IMR-90 (cell line): ENCODE measurements at regions not wholly inside any gene's neighbourhood (a gene's known extent, or its start where the extent isn't known, plus 50 kb on each side); places are given as distances from the start of the nearest gene placed in this dataset.

Experiments used
- ATAC-seq: fragments of 200-7000 bp; cut with Tn5 transposase; 2 replicates; pipeline ENCODE4 v1.9.1; 2020; ENCODE audit warnings: low read depth, mild to moderate bottlenecking, moderate library complexity
- BruUV-seq: library from RNA; stranded (reverse); fragments of 400-500 nt; replicated peaks from 2 replicates; lab custom pipeline; 2021; lab: Mats Ljungman, UMichigan
- CTCF ChIA-PET: fragments of 300-600 bp; formaldehyde crosslinking; extraction: SDS; loops from one replicate; lab custom pipeline; 2021; ENCODE audit warnings: antibody characterized with exemption; lab: Yijun Ruan, JAX
- POLR2A ChIA-PET: fragments of 300-600 bp; sonication (Branson Sonifier 250); formaldehyde crosslinking; loops from one replicate; lab custom pipeline; 2022; ENCODE audit warnings: antibody characterized with exemption; ENCODE audit not compliant: unreplicated experiment; lab: Charles Lee
- DNase-seq: peaks from one replicate; pipeline ENCODE4 v3.0.0; 2013
- H2AFZ ChIP-seq: replicated peaks from 2 replicates; pipeline ENCODE3; 2013; ENCODE audit warnings: low read length, mild to moderate bottlenecking; ENCODE audit not compliant: poor library complexity
- H2AK5ac ChIP-seq: 2 replicates; pipeline ENCODE4 v1.6.1; 2013; ENCODE audit warnings: low read depth, low read length, inconsistent platforms
- H2AK9ac ChIP-seq: replicated peaks from 2 replicates; pipeline ENCODE3; 2013; ENCODE audit warnings: mild to moderate bottlenecking, low read depth, low read length, moderate library complexity; ENCODE audit not compliant: poor library complexity
- H2BK120ac ChIP-seq: 2 replicates; pipeline ENCODE4 v1.6.1; 2013; ENCODE audit warnings: low read depth, low read length, inconsistent platforms
- H2BK15ac ChIP-seq: 3 replicates; pipeline ENCODE4 v1.6.1; 2013; ENCODE audit warnings: low read depth, low read length, inconsistent platforms
- H2BK20ac ChIP-seq: 2 replicates; pipeline ENCODE4 v1.6.1; 2013; ENCODE audit warnings: low read depth, mild to moderate bottlenecking, inconsistent platforms, low read length, moderate library complexity
- H2BK5ac ChIP-seq: 2 replicates; pipeline ENCODE4 v1.6.1; 2013; ENCODE audit warnings: mild to moderate bottlenecking, low read depth, low read length, inconsistent platforms; ENCODE audit not compliant: poor library complexity, severe bottlenecking
- H3K14ac ChIP-seq: replicated peaks from 2 replicates; pipeline ENCODE4 v1.6.1; 2013; ENCODE audit warnings: low read depth, low read length, inconsistent platforms
- H3K18ac ChIP-seq: 2 replicates; pipeline ENCODE4 v1.6.1; 2013; ENCODE audit warnings: low read depth, low read length, control low read depth
- H3K23ac ChIP-seq: 2 replicates; pipeline ENCODE4 v1.6.1; 2013; ENCODE audit warnings: low read depth, low read length, inconsistent platforms
- H3K27ac ChIP-seq: 2 replicates; pipeline ENCODE4 v1.5.1; 2013; ENCODE audit warnings: mild to moderate bottlenecking, control low read depth, low read length; ENCODE audit not compliant: insufficient read depth
- H3K27me3 ChIP-seq: 2 replicates; pipeline ENCODE4 v1.6.1; 2013; ENCODE audit warnings: low read length; ENCODE audit not compliant: control insufficient read depth, insufficient read depth
- H3K36me3 ChIP-seq: 2 replicates; pipeline ENCODE4 v1.6.1; 2013; ENCODE audit warnings: low read length, mixed read lengths; ENCODE audit not compliant: control insufficient read depth, insufficient read depth
- H3K4ac ChIP-seq: 2 replicates; pipeline ENCODE4 v1.6.1; 2013; ENCODE audit warnings: low read depth, low read length, inconsistent platforms
- H3K4me1 ChIP-seq: 2 replicates; pipeline ENCODE4 v1.6.1; 2013; ENCODE audit warnings: low read length, mixed read lengths; ENCODE audit not compliant: control insufficient read depth, insufficient read depth
- H3K4me2 ChIP-seq: 2 replicates; pipeline ENCODE4 v1.6.1; 2013; ENCODE audit warnings: low read depth, mild to moderate bottlenecking, control low read depth, low read length, moderate library complexity
- H3K4me3 ChIP-seq: 2 replicates; pipeline ENCODE4 v1.5.1; 2013; ENCODE audit warnings: low read depth, mild to moderate bottlenecking, control low read depth, low read length, moderate library complexity; ENCODE audit not compliant: insufficient read depth
- H3K56ac ChIP-seq: 2 replicates; pipeline ENCODE4 v1.6.1; 2013; ENCODE audit warnings: low read length, inconsistent platforms; ENCODE audit not compliant: insufficient read depth; ENCODE audit errors: extremely low read depth
- H3K79me1 ChIP-seq, 2 experiments: 2 replicates each; pipeline ENCODE4 v1.6.1; 2013; ENCODE audit warnings: low read length in 2 of 2, inconsistent platforms in 1 of 2, low read depth in 1 of 2
- H3K9ac ChIP-seq: 2 replicates; pipeline ENCODE4 v1.6.1; 2013; ENCODE audit warnings: low read depth, low read length, control low read depth
- H3K9me1 ChIP-seq: 2 replicates; pipeline ENCODE4 v1.6.1; 2013; ENCODE audit warnings: low read length, inconsistent platforms; ENCODE audit not compliant: insufficient read depth
- H3K9me3 ChIP-seq: 2 replicates; pipeline ENCODE4 v1.6.1; 2013; ENCODE audit warnings: low read length; ENCODE audit not compliant: control insufficient read depth, insufficient read depth
- H4K20me1 ChIP-seq: 2 replicates; pipeline ENCODE4 v1.6.1; 2013; ENCODE audit warnings: low read length, inconsistent platforms; ENCODE audit not compliant: insufficient read depth
- H4K5ac ChIP-seq: 2 replicates; pipeline ENCODE4 v1.6.1; 2013; ENCODE audit warnings: mild to moderate bottlenecking, low read depth, low read length, control low read depth
- H4K8ac ChIP-seq, 2 experiments: 2 replicates each; pipeline ENCODE4 v1.6.1; 2013; ENCODE audit warnings: low read depth in 2 of 2, low read length in 2 of 2, control low read depth in 1 of 2, inconsistent platforms in 1 of 2
- H4K91ac ChIP-seq: 2 replicates; pipeline ENCODE4 v1.6.1; 2013; ENCODE audit warnings: low read depth, low read length, inconsistent platforms; ENCODE audit not compliant: insufficient read depth
- BHLHE40 ChIP-seq: fragments of 150-350 bp; IDR thresholded peaks from 2 replicates; pipeline ENCODE4 v1.6.1; 2016; ENCODE audit warnings: mild to moderate bottlenecking, low read depth, low read length
- CEBPB ChIP-seq: IDR thresholded peaks from 2 replicates; pipeline ENCODE4 v1.6.1; 2012; ENCODE audit warnings: low read depth, low read length, improper control_type of control experiment
- CHD1 ChIP-seq: IDR thresholded peaks from 2 replicates; pipeline ENCODE4 v1.6.1; 2012; ENCODE audit warnings: low read depth, low read length, improper control_type of control experiment
- FOS ChIP-seq: fragments of 150-350 bp; IDR thresholded peaks from 2 replicates; pipeline ENCODE4 v1.6.1; 2016; ENCODE audit warnings: low read depth, low read length
- MAFK ChIP-seq: IDR thresholded peaks from 2 replicates; pipeline ENCODE4 v1.6.1; 2012; ENCODE audit warnings: low read depth, low read length, improper control_type of control experiment
- MAZ ChIP-seq: IDR thresholded peaks from 2 replicates; pipeline ENCODE4 v1.6.1; 2012; ENCODE audit warnings: low read depth, mild to moderate bottlenecking, low read length, improper control_type of control experiment, moderate library complexity, borderline replicate concordance
- MXI1 ChIP-seq: IDR thresholded peaks from 2 replicates; pipeline ENCODE4 v1.6.1; 2012; ENCODE audit warnings: low read depth, mild to moderate bottlenecking, low read length, moderate library complexity, borderline replicate concordance
- NFE2L2 ChIP-seq: fragments of 150-350 bp; IDR thresholded peaks from 2 replicates; pipeline ENCODE4 v1.6.1; 2016; ENCODE audit warnings: low read depth, mild to moderate bottlenecking, low read length
- POLR2A ChIP-seq: IDR thresholded peaks from 2 replicates; pipeline ENCODE4 v1.6.1; 2012; ENCODE audit warnings: mild to moderate bottlenecking, low read depth, low read length
- RAD21 ChIP-seq: IDR thresholded peaks from 2 replicates; pipeline ENCODE4 v1.6.1; 2012; ENCODE audit warnings: low read length, improper control_type of control experiment
- RCOR1 ChIP-seq: IDR thresholded peaks from 2 replicates; pipeline ENCODE4 v1.6.1; 2012; ENCODE audit warnings: mild to moderate bottlenecking, low read length, improper control_type of control experiment; ENCODE audit not compliant: insufficient replicate concordance
- RFX5 ChIP-seq: IDR thresholded peaks from 2 replicates; pipeline ENCODE4 v1.8.0; 2012; ENCODE audit warnings: low read depth, mild to moderate bottlenecking, low read length, moderate library complexity
- SMC3 ChIP-seq: fragments of 150-350 bp; IDR thresholded peaks from 2 replicates; pipeline ENCODE4 v1.6.1; 2016; ENCODE audit warnings: low read depth, mild to moderate bottlenecking, antibody characterized with exemption, low read length, moderate library complexity
- WGBS, 2 experiments: methylation state at CpG; one replicate each; pipeline versions ENCODE4 v1.1.5 to v1.1.7; 2013; ENCODE audit warnings: missing lambda C conversion rate in 2 of 2; ENCODE audit not compliant: insufficient read length in 1 of 2; ENCODE audit errors: extremely low coverage in 2 of 2; 5-methylcytosine and 5-hydroxymethylcytosine counted together
- dilution Hi-C: fragments of 300-500 bp; cut with HindIII; formaldehyde crosslinking; loops from one replicate; pipeline ENCODE4 v1.14.3; 2018; ENCODE audit warnings: low sequenced_read_pairs; ENCODE audit not compliant: unreplicated experiment
- in situ Hi-C: fragments of 300-500 bp; cut with MboI; formaldehyde crosslinking; loops from 3 replicates; pipeline ENCODE4 v1.14.3; 2019; ENCODE audit warnings: low sequenced_read_pairs, inconsistent platforms, mixed read lengths
- intact Hi-C: fragments of 100-400 bp; cut with micrococcal nuclease; formaldehyde crosslinking; loops from 2 replicates; pipeline ENCODE4 v1.10.0; 2022
- TF ChIP-seq, protein P1 (sequence below): fragments of 150-350 bp; IDR thresholded peaks from 2 replicates; pipeline ENCODE4 v1.6.1; 2016; ENCODE audit warnings: low read depth, mild to moderate bottlenecking, low read length, moderate library complexity, borderline replicate concordance
- TF ChIP-seq, protein P2 (sequence below): conservative IDR thresholded peaks from 2 replicates; pipeline ENCODE4 v1.5.1; 2012; ENCODE audit warnings: mild to moderate bottlenecking, low read depth, low read length, improper control_type of control experiment
- TF ChIP-seq, protein P3 (sequence below): fragments of 150-350 bp; IDR thresholded peaks from 2 replicates; pipeline ENCODE4 v1.6.1; 2017; ENCODE audit warnings: mild to moderate bottlenecking, antibody characterized with exemption, low read length, low read depth

GRCh38 chr2:139518321-139518720 lies 738.1 kb upstream of the NXPH2 start:
- Histone ChIP-seq H3K9me1 (no peaks in the 10 kb centered on the region), H3K23ac (no peak overlapping the region), H2AFZ (no peak overlapping the region), H2BK20ac (no peak overlapping the region), H3K9ac (no peak overlapping the region), H3K4me2 (no peak overlapping the region), H4K8ac (no peak overlapping the region), H3K27me3 (no peaks in the 10 kb centered on the region), H4K91ac (no peak overlapping the region), H2AK5ac (no peak overlapping the region), H3K56ac (no peak overlapping the region), H3K36me3 (no peaks in the 10 kb centered on the region), H3K27ac (no peak overlapping the region), H3K18ac (no peak overlapping the region), H3K4me1 (no peaks in the 10 kb centered on the region), H4K5ac (no peak overlapping the region), H3K9me3 (peaks cover 3% of the 10 kb centered on the region), H3K14ac (no peak overlapping the region), H3K4me3 (no peak overlapping the region), H2BK15ac (no peak overlapping the region), H3K79me1 (no peaks in the 10 kb centered on the region), H4K20me1 (no peaks in the 10 kb centered on the region), H2BK120ac (no peak overlapping the region), H2AK9ac (no peak overlapping the region), H2BK5ac (no peak overlapping the region), H3K4ac (no peak overlapping the region)
- TF ChIP-seq SMC3 = no peak
- no peak for TF ChIP-seq POLR2A
- TF ChIP-seq, protein P1, sequence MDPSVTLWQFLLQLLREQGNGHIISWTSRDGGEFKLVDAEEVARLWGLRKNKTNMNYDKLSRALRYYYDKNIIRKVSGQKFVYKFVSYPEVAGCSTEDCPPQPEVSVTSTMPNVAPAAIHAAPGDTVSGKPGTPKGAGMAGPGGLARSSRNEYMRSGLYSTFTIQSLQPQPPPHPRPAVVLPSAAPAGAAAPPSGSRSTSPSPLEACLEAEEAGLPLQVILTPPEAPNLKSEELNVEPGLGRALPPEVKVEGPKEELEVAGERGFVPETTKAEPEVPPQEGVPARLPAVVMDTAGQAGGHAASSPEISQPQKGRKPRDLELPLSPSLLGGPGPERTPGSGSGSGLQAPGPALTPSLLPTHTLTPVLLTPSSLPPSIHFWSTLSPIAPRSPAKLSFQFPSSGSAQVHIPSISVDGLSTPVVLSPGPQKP = no peak
- no peak for TF ChIP-seq RCOR1
- no peak for TF ChIP-seq NFE2L2
- TF ChIP-seq MAFK = no peak
- TF ChIP-seq MAZ = no peak
- no peak for TF ChIP-seq RAD21
- no peak for TF ChIP-seq MXI1
- TF ChIP-seq, protein P2, sequence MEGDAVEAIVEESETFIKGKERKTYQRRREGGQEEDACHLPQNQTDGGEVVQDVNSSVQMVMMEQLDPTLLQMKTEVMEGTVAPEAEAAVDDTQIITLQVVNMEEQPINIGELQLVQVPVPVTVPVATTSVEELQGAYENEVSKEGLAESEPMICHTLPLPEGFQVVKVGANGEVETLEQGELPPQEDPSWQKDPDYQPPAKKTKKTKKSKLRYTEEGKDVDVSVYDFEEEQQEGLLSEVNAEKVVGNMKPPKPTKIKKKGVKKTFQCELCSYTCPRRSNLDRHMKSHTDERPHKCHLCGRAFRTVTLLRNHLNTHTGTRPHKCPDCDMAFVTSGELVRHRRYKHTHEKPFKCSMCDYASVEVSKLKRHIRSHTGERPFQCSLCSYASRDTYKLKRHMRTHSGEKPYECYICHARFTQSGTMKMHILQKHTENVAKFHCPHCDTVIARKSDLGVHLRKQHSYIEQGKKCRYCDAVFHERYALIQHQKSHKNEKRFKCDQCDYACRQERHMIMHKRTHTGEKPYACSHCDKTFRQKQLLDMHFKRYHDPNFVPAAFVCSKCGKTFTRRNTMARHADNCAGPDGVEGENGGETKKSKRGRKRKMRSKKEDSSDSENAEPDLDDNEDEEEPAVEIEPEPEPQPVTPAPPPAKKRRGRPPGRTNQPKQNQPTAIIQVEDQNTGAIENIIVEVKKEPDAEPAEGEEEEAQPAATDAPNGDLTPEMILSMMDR = no peak
- no peak for TF ChIP-seq CEBPB
- TF ChIP-seq FOS = no peak
- TF ChIP-seq CHD1 = no peak
- TF ChIP-seq, protein P3, sequence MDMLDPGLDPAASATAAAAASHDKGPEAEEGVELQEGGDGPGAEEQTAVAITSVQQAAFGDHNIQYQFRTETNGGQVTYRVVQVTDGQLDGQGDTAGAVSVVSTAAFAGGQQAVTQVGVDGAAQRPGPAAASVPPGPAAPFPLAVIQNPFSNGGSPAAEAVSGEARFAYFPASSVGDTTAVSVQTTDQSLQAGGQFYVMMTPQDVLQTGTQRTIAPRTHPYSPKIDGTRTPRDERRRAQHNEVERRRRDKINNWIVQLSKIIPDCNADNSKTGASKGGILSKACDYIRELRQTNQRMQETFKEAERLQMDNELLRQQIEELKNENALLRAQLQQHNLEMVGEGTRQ = no peak
- TF ChIP-seq RFX5 = no peak
- no peak for TF ChIP-seq BHLHE40
- intact Hi-C loops = no loop called here
- BruUV-seq = no TSS peak
- in situ Hi-C loops = no loop called here
- POLR2A ChIA-PET = no interaction called here
- CTCF ChIA-PET = no interaction called here
- ATAC-seq (no peak), DNase-seq (no peak)
- 80% methylated on average over 1 of the region's 5 CpGs; no CpG with 5 or more reads in 1 of the 2 experiments for WGBS, 2 experiments
- dilution Hi-C loops = no loop called here
